OCI-LY7 (cell line): ENCODE measurements at regions not wholly inside any gene's neighbourhood (a gene's known extent, or its start where the extent isn't known, plus 50 kb on each side); places are given as distances from the start of the nearest gene placed in this dataset.

Source experiments
- BruUV-seq: library from RNA; stranded (reverse); fragments of 400-500 nt; replicated peaks from 2 replicates; lab custom pipeline; 2021; lab: Mats Ljungman, UMichigan
- CTCF ChIA-PET: fragments of 300-600 bp; sonication (Branson Sonifier 250); formaldehyde crosslinking; loops from one replicate; lab custom pipeline; 2022; ENCODE audit warnings: antibody characterized with exemption; ENCODE audit not compliant: unreplicated experiment; lab: Charles Lee
- POLR2A ChIA-PET: fragments of 300-600 bp; sonication (Branson Sonifier 250); formaldehyde crosslinking; loops from one replicate; lab custom pipeline; 2022; ENCODE audit warnings: antibody characterized with exemption; lab: Charles Lee
- DNase-seq: peaks from one replicate; pipeline ENCODE4 v3.0.0-alpha.2; 2015; ENCODE audit warnings: low spot score
- H2AFZ ChIP-seq: fragments of 200-600 bp; sonication (generic), shearing (Covaris generic); 2 replicates; pipeline ENCODE4 v1.6.1; 2014; ENCODE audit warnings: mild to moderate bottlenecking, antibody characterized with exemption, low read length, moderate library complexity
- H3K27ac ChIP-seq: fragments of 200-600 bp; sonication (generic); 2 replicates; pipeline ENCODE4 v1.5.1; 2014; ENCODE audit warnings: mixed run types, low read depth, mild to moderate bottlenecking, moderate library complexity, low read length, inconsistent platforms; ENCODE audit not compliant: poor library complexity, severe bottlenecking
- H3K36me3 ChIP-seq: fragments of 200-600 bp; sonication (generic); 2 replicates; pipeline ENCODE4 v1.6.1; 2014; ENCODE audit warnings: mild to moderate bottlenecking, antibody characterized with exemption, low read length, moderate library complexity, mixed read lengths; ENCODE audit not compliant: insufficient read depth
- H3K4me1 ChIP-seq: fragments of 200-600 bp; sonication (generic); 2 replicates; pipeline ENCODE4 v1.5.1; 2014; ENCODE audit warnings: mild to moderate bottlenecking, low read length; ENCODE audit not compliant: insufficient read depth, poor library complexity, severe bottlenecking
- H3K4me2 ChIP-seq: fragments of 200-600 bp; sonication (generic); 2 replicates; pipeline ENCODE4 v1.6.1; 2014; ENCODE audit warnings: mild to moderate bottlenecking, low read length
- H3K4me3 ChIP-seq: fragments of 200-600 bp; sonication (generic); 2 replicates; pipeline ENCODE4 v1.5.1; 2014; ENCODE audit warnings: mild to moderate bottlenecking, low read depth, low read length; ENCODE audit not compliant: poor library complexity, severe bottlenecking
- H3K79me2 ChIP-seq: fragments of 200-600 bp; sonication (generic); 2 replicates; pipeline ENCODE4 v1.6.1; 2016; ENCODE audit warnings: low read depth, mild to moderate bottlenecking, low read length, moderate library complexity, mixed read lengths; ENCODE audit not compliant: insufficient read depth
- H3K9me2 ChIP-seq: fragments of 200-600 bp; sonication (generic); 2 replicates; pipeline ENCODE4 v1.6.1; 2016; ENCODE audit warnings: mild to moderate bottlenecking, low read length, mixed read lengths; ENCODE audit not compliant: insufficient read depth
- H3K9me3 ChIP-seq: fragments of 200-600 bp; sonication (generic); 2 replicates; pipeline ENCODE4 v1.6.1; 2014; ENCODE audit warnings: mild to moderate bottlenecking, mixed run types, low read length, mixed read lengths
- H4K20me1 ChIP-seq: fragments of 200-600 bp; sonication (generic); 2 replicates; pipeline ENCODE4 v1.6.1; 2014; ENCODE audit warnings: mild to moderate bottlenecking, antibody characterized with exemption, low read length, moderate library complexity, mixed read lengths; ENCODE audit not compliant: insufficient read depth
- EZH2phosphoT487 ChIP-seq: fragments of 200-600 bp; sonication (generic); IDR thresholded peaks from 2 replicates; pipeline ENCODE4 v1.6.1; 2018; ENCODE audit warnings: low read depth, borderline replicate concordance, mild to moderate bottlenecking, mixed run types, antibody characterized with exemption, low read length, moderate library complexity, mixed read lengths
- intact Hi-C: fragments of 100-400 bp; cut with micrococcal nuclease; formaldehyde crosslinking; loops from one replicate; pipeline ENCODE4 v1.10.0; 2022; ENCODE audit not compliant: unreplicated experiment
- TF ChIP-seq, protein P1 (sequence below): fragments of 200-600 bp; sonication (generic); conservative IDR thresholded peaks from 2 replicates; pipeline ENCODE4 v1.5.1; 2014; ENCODE audit warnings: mild to moderate bottlenecking, antibody characterized with exemption, low read length, moderate library complexity, mixed read lengths

GRCh38 chr6:169337886-169338445, 84.3 kb upstream of the THBS2 start:
- Histone ChIP-seq H3K36me3 (no peaks in the 10 kb centered on the region), H3K4me2 (no peak overlapping the region), H3K27ac (no peak overlapping the region), H3K4me3 (no peak overlapping the region), H2AFZ (no peak overlapping the region), H3K4me1 (no peaks in the 10 kb centered on the region), H3K9me3 (no peaks in the 10 kb centered on the region), H3K79me2 (no peaks in the 10 kb centered on the region), H4K20me1 (no peaks in the 10 kb centered on the region), H3K9me2 (no peaks in the 10 kb centered on the region)
- BruUV-seq: no TSS peak
- intact Hi-C loops: no loop called here
- TF ChIP-seq EZH2phosphoT487: no peak
- TF ChIP-seq, protein P1, sequence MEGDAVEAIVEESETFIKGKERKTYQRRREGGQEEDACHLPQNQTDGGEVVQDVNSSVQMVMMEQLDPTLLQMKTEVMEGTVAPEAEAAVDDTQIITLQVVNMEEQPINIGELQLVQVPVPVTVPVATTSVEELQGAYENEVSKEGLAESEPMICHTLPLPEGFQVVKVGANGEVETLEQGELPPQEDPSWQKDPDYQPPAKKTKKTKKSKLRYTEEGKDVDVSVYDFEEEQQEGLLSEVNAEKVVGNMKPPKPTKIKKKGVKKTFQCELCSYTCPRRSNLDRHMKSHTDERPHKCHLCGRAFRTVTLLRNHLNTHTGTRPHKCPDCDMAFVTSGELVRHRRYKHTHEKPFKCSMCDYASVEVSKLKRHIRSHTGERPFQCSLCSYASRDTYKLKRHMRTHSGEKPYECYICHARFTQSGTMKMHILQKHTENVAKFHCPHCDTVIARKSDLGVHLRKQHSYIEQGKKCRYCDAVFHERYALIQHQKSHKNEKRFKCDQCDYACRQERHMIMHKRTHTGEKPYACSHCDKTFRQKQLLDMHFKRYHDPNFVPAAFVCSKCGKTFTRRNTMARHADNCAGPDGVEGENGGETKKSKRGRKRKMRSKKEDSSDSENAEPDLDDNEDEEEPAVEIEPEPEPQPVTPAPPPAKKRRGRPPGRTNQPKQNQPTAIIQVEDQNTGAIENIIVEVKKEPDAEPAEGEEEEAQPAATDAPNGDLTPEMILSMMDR: no peak
- DNase-seq: no peak
- ChIA-PET POLR2A (no interaction called here), CTCF (no interaction called here)

- intact Hi-C loops: no loop called here
- POLR2A ChIA-PET: no interaction called here
Measured at GRCh38 chr6:169335301-169335700, 81.7 kb upstream of the THBS2 start.

DNA sequence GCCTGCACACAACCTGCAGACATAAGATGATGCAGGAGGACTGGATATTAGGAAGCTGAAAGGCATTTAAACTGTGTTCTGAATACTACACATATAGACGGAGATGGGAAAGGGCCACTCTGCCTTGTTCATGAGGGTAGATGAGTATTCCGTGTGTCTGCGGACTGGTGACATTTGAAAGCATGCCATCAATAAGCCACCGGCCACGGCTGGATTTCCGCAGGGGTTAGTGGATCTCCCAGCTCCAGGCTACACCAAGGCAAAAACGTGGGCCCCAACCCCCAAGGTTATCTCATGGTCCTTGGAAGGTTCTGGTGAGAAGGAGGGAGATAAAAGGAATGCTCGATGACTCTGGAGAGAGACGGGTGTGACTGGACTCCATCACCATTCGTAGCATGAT, 78.6 kb upstream of the THBS2 start:
- intact Hi-C loops: no loop called here
- Histone ChIP-seq H3K79me2 (no peaks in the 10 kb centered on the region), H2AFZ (no peak overlapping the region), H3K4me3 (no peak overlapping the region), H3K9me2 (no peaks in the 10 kb centered on the region), H4K20me1 (no peaks in the 10 kb centered on the region), H3K36me3 (no peaks in the 10 kb centered on the region), H3K4me2 (no peak overlapping the region), H3K27ac (no peak overlapping the region), H3K9me3 (no peaks in the 10 kb centered on the region), H3K4me1 (no peaks in the 10 kb centered on the region)
- TF ChIP-seq EZH2phosphoT487: no peak
- TF ChIP-seq, protein P1: no peak
- POLR2A ChIA-PET: no interaction called here
- BruUV-seq: no TSS peak
- DNase-seq: no peak
- CTCF ChIA-PET: no interaction called here

More at GRCh38 chr6:169335301-169335700, 81.7 kb upstream of the THBS2 start:
- BruUV-seq: no TSS peak
- Histone ChIP-seq H3K9me3 (no peaks in the 10 kb centered on the region), H3K79me2 (no peaks in the 10 kb centered on the region), H2AFZ (no peak overlapping the region), H3K27ac (no peak overlapping the region), H3K4me2 (no peak overlapping the region), H3K4me3 (no peak overlapping the region), H3K9me2 (no peaks in the 10 kb centered on the region), H3K4me1 (no peaks in the 10 kb centered on the region), H4K20me1 (no peaks in the 10 kb centered on the region), H3K36me3 (no peaks in the 10 kb centered on the region)
- TF ChIP-seq EZH2phosphoT487: no peak
- TF ChIP-seq, protein P1: no peak
- CTCF ChIA-PET: no interaction called here
- DNase-seq: no peak
